Activated naive CD4-positive, alpha-beta T cell treated with anti-CD3 and anti-CD28 coated beads, Interleukin-2, amount 50 U/mL, for 72 hours (primary cell): ENCODE measurements at regions not wholly inside any gene's neighbourhood (a gene's known extent, or its start where the extent isn't known, plus 50 kb on each side); places are given as distances from the start of the nearest gene placed in this dataset.

Source experiments
- ATAC-seq, 2 donors: fragments of 150-1000 bp; cut with Tn5 transposase; 2 replicates each; pipeline ENCODE4 v1.10.0; 2021; ENCODE audit warnings: mild to moderate bottlenecking in 2 of 2, moderate library complexity in 2 of 2
- DNase-seq, 2 donors: peaks; one replicate each; pipeline ENCODE4 v3.0.0; 2021 to 2022; ENCODE audit warnings: low spot score in 2 of 2
- H3K27ac Mint-ChIP-seq, 2 donors: one replicate each; pipeline ENCODE4 v1.8.0; 2022; ENCODE audit warnings: mild to moderate bottlenecking in 2 of 2, mixed read lengths in 2 of 2
- H3K36me3 Mint-ChIP-seq, 2 donors: one replicate each; pipeline ENCODE4 v1.8.0; 2022; ENCODE audit warnings: mixed read lengths in 2 of 2
- H3K9me3 Mint-ChIP-seq, 2 donors: one replicate each; pipeline ENCODE4 v1.8.0; 2022; ENCODE audit warnings: mixed read lengths in 2 of 2

GRCh38 chr1:114224196-114224907, 70.7 kb upstream of the SYT6 start:
- no peak for ATAC-seq
- no peaks in the 10 kb centered on the region for H3K9me3 Mint-ChIP-seq
- H3K27ac Mint-ChIP-seq = no peak overlapping the region

GRCh38 chr1:114222920-114223319, 69.3 kb upstream of the SYT6 start:
- ATAC-seq (no peak), DNase-seq (no peak)
- Mint-ChIP-seq H3K36me3 (no peaks in the 10 kb centered on the region), H3K9me3 (no peaks in the 10 kb centered on the region), H3K27ac (no peak overlapping the region)

More at GRCh38 chr1:114224196-114224907, 70.7 kb upstream of the SYT6 start:
- H3K36me3 Mint-ChIP-seq = no peaks in the 10 kb centered on the region
- no peak for DNase-seq

GRCh38 chr1:114219172-114219868, 65.7 kb upstream of the SYT6 start:
- ATAC-seq (no peak), DNase-seq (no peak)
- Mint-ChIP-seq H3K36me3 (no peaks in the 10 kb centered on the region), H3K27ac (no peak overlapping the region), H3K9me3 (no peaks in the 10 kb centered on the region)

- H3K9me3 Mint-ChIP-seq = no peaks in the 10 kb centered on the region
- no peak overlapping the region for H3K27ac Mint-ChIP-seq
- no peak for ATAC-seq
Observed at GRCh38 chr1:114218361-114219171, 64.9 kb upstream of the SYT6 start.

GRCh38 chr1:114216431-114217173, 62.9 kb upstream of the SYT6 start:
- ATAC-seq = no peak

More at GRCh38 chr1:114218361-114219171, 64.9 kb upstream of the SYT6 start:
- DNase-seq = no peak
- no peaks in the 10 kb centered on the region for H3K36me3 Mint-ChIP-seq

GRCh38 chr1:114215436-114215835, 61.8 kb upstream of the SYT6 start:
- H3K9me3 Mint-ChIP-seq = no peaks in the 10 kb centered on the region
- no peak overlapping the region for H3K27ac Mint-ChIP-seq
- DNase-seq (no peak), ATAC-seq (no peak)
- no peaks in the 10 kb centered on the region for H3K36me3 Mint-ChIP-seq

More at GRCh38 chr1:114216431-114217173, 62.9 kb upstream of the SYT6 start:
- Mint-ChIP-seq H3K36me3 (no peaks in the 10 kb centered on the region), H3K9me3 (no peaks in the 10 kb centered on the region), H3K27ac (no peak overlapping the region)
- DNase-seq = no peak

GRCh38 chr1:114214016-114214415, 60.3 kb upstream of the SYT6 start:
- no peak overlapping the region for H3K27ac Mint-ChIP-seq
- no peaks in the 10 kb centered on the region for H3K36me3 Mint-ChIP-seq
- ATAC-seq = no peak
- no peak for DNase-seq
- no peaks in the 10 kb centered on the region for H3K9me3 Mint-ChIP-seq

GRCh38 chr1:114209971-114210370, 56.3 kb upstream of the SYT6 start:
- DNase-seq = no peak
- no peaks in the 10 kb centered on the region for H3K36me3 Mint-ChIP-seq
- no peak overlapping the region for H3K27ac Mint-ChIP-seq
- ATAC-seq = no peak
- H3K9me3 Mint-ChIP-seq = no peaks in the 10 kb centered on the region

GRCh38 chr1:114208714-114209113, 55.0 kb upstream of the SYT6 start:
- no peaks in the 10 kb centered on the region for H3K9me3 Mint-ChIP-seq
- no peak overlapping the region for H3K27ac Mint-ChIP-seq
- ATAC-seq (no peak), DNase-seq (no peak)
- no peaks in the 10 kb centered on the region for H3K36me3 Mint-ChIP-seq

GRCh38 chr1:114208106-114208505, 54.4 kb upstream of the SYT6 start:
- DNase-seq (no peak), ATAC-seq (no peak)
- Mint-ChIP-seq H3K27ac (no peak overlapping the region), H3K9me3 (no peaks in the 10 kb centered on the region), H3K36me3 (no peaks in the 10 kb centered on the region)

- Mint-ChIP-seq H3K36me3 (no peaks in the 10 kb centered on the region), H3K27ac (no peak overlapping the region), H3K9me3 (no peaks in the 10 kb centered on the region)
- no peak for ATAC-seq
- no peak for DNase-seq
Observed at GRCh38 chr1:114207635-114208034, 54.0 kb upstream of the SYT6 start.

GRCh38 chr1:114206392-114206791, 52.7 kb upstream of the SYT6 start:
- Mint-ChIP-seq H3K9me3 (no peaks in the 10 kb centered on the region), H3K36me3 (no peaks in the 10 kb centered on the region), H3K27ac (no peak overlapping the region)
- ATAC-seq (no peak), DNase-seq (no peak)

- H3K27ac Mint-ChIP-seq = no peak overlapping the region
- DNase-seq = no peak
- ATAC-seq = no peak
- no peaks in the 10 kb centered on the region for H3K36me3 Mint-ChIP-seq
- H3K9me3 Mint-ChIP-seq = no peaks in the 10 kb centered on the region
Observed at GRCh38 chr1:114203595-114204128, 50.0 kb upstream of the SYT6 start.
